HEK293T (cell line): ENCODE measurements at regions not wholly inside any gene's neighbourhood (a gene's known extent, or its start where the extent isn't known, plus 50 kb on each side); places are given as distances from the start of the nearest gene placed in this dataset.
"Not testable (repeated sequence)": the region's sequence is repeated elsewhere in the genome, so short reads cannot be mapped to it uniquely, and the experiment has no call there.

ENCODE experiments used
- CTCF ChIA-PET: fragments of 350-600 bp; formaldehyde crosslinking; extraction: SDS; loops from one replicate; lab custom pipeline; 2021; ENCODE audit warnings: antibody characterized with exemption, inconsistent platforms; lab: Yijun Ruan, JAX
- POLR2A ChIA-PET: fragments of 350-600 bp; formaldehyde crosslinking; extraction: SDS; loops from one replicate; lab custom pipeline; 2020; ENCODE audit warnings: antibody characterized with exemption, inconsistent platforms; lab: Yijun Ruan, JAX
- DNase-seq: peaks from one replicate; pipeline ENCODE4 v3.0.0; 2012; ENCODE audit warnings: mixed read lengths; ENCODE audit errors: extremely low spot score
- ARNT ChIP-seq: fragments of 450-650 bp; IDR thresholded peaks from 2 replicates; pipeline ENCODE4 v1.6.1; 2017; ENCODE audit warnings: mild to moderate bottlenecking
- BHLHE40 ChIP-seq: fragments of 450-650 bp; IDR thresholded peaks from 2 replicates; pipeline ENCODE4 v1.6.1; 2016; ENCODE audit warnings: mild to moderate bottlenecking, moderate library complexity, borderline replicate concordance
- CTBP1 ChIP-seq: fragments of 450-650 bp; IDR thresholded peaks from 2 replicates; pipeline ENCODE4 v1.6.1; 2016; ENCODE audit warnings: borderline replicate concordance
- ELF4 ChIP-seq: fragments of 450-650 bp; IDR thresholded peaks from 2 replicates; pipeline ENCODE4 v1.6.1; 2017; ENCODE audit warnings: antibody characterized with exemption
- FOXA1 ChIP-seq: fragments of 450-650 bp; IDR thresholded peaks from 2 replicates; pipeline ENCODE4 v1.6.1; 2016; ENCODE audit warnings: mild to moderate bottlenecking
- FOXK2 ChIP-seq: fragments of 450-650 bp; IDR thresholded peaks from 2 replicates; pipeline ENCODE4 v1.6.1; 2016; ENCODE audit warnings: mild to moderate bottlenecking
- FOXM1 ChIP-seq: fragments of 450-650 bp; IDR thresholded peaks from 2 replicates; pipeline ENCODE4 v1.6.1; 2017; ENCODE audit warnings: mild to moderate bottlenecking, borderline replicate concordance
- HDGF ChIP-seq: fragments of 450-650 bp; IDR thresholded peaks from 2 replicates; pipeline ENCODE4 v1.6.1; 2017; ENCODE audit warnings: antibody characterized with exemption, borderline replicate concordance
- L3MBTL2 ChIP-seq: fragments of 450-650 bp; conservative IDR thresholded peaks from 2 replicates; pipeline ENCODE4 v1.6.1; 2016; ENCODE audit warnings: mild to moderate bottlenecking
- LEF1 ChIP-seq: fragments of 450-650 bp; IDR thresholded peaks from 2 replicates; pipeline ENCODE4 v1.6.1; 2017; ENCODE audit warnings: mild to moderate bottlenecking, borderline replicate concordance
- NFRKB ChIP-seq: fragments of 450-650 bp; IDR thresholded peaks from 2 replicates; pipeline ENCODE4 v1.6.1; 2016; ENCODE audit warnings: mild to moderate bottlenecking, moderate library complexity
- SP1 ChIP-seq: fragments of 450-650 bp; IDR thresholded peaks from 2 replicates; pipeline ENCODE4 v1.6.1; 2017
- SUZ12 ChIP-seq: fragments of 450-650 bp; IDR thresholded peaks from 2 replicates; pipeline ENCODE4 v1.6.1; 2016; ENCODE audit warnings: mild to moderate bottlenecking
- TARDBP ChIP-seq: fragments of 450-650 bp; IDR thresholded peaks from 2 replicates; pipeline ENCODE4 v1.6.1; 2016
- ZNF384 ChIP-seq: fragments of 450-650 bp; IDR thresholded peaks from 2 replicates; pipeline ENCODE4 v1.6.1; 2016
- TF ChIP-seq, protein P1 (sequence below): fragments of 450-650 bp; IDR thresholded peaks from 2 replicates; pipeline ENCODE4 v1.6.1; 2016

DNA sequence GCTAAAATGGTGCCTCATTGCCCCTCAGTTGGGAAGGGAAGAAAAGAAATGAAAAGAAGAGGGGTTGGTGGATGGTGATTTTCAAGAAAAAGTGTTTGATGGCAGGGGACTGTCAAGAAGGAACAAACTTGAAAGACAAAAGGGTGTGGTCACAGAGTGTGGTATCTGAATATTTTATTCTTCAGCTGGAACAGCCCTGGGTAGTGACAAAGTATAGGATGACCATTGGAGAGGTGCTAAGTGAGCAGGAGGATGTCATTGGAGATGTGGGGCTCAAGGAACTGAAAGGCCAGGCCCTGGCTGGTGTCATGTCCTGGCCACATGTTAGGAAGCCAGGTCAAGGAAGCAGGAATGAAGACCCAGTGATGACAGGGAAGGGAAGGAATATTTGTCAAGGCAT lies 71.0 kb upstream of the CD55 start:
- no peak for DNase-seq
- ChIA-PET POLR2A (no interaction called here), CTCF (no interaction called here)
- no peak for TF ChIP-seq ELF4
- TF ChIP-seq L3MBTL2: no peak
- no peak for TF ChIP-seq CTBP1
- TF ChIP-seq HDGF: no peak
- no peak for TF ChIP-seq NFRKB
- no peak for TF ChIP-seq FOXM1
- no peak for TF ChIP-seq ZNF384
- TF ChIP-seq SUZ12: no peak
- no peak for TF ChIP-seq TARDBP
- no peak for TF ChIP-seq FOXK2

DNA sequence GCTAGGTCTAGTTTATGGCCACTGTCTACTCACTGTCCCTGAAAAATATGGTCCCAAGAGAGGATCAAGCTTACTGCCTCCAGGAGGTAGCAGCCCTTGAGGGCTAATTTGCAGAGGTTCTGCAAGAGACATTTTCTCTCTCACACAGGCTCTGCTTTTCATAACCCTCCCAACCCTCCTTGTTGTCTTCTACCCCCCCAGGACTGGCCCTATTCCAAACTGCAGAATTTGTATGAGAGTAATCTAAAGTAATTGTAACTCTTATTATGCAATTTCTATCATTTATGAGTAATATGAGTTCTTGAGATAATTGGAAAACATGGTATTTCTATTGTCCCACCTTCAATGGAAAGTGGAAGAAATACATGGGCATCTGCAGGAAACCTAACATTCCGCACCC lies 70.4 kb upstream of the CD55 start:
- TF ChIP-seq HDGF (no peak), L3MBTL2 (no peak), ARNT (no peak), ZNF384 (no peak), NFRKB (no peak), FOXA1 (no peak), CTBP1 (no peak), LEF1 (no peak), SP1 (no peak)
- TF ChIP-seq, protein P1, sequence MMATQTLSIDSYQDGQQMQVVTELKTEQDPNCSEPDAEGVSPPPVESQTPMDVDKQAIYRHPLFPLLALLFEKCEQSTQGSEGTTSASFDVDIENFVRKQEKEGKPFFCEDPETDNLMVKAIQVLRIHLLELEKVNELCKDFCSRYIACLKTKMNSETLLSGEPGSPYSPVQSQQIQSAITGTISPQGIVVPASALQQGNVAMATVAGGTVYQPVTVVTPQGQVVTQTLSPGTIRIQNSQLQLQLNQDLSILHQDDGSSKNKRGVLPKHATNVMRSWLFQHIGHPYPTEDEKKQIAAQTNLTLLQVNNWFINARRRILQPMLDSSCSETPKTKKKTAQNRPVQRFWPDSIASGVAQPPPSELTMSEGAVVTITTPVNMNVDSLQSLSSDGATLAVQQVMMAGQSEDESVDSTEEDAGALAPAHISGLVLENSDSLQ: no peak
- POLR2A ChIA-PET: no interaction called here
- CTCF ChIA-PET: no interaction called here
- no peak for DNase-seq

DNA sequence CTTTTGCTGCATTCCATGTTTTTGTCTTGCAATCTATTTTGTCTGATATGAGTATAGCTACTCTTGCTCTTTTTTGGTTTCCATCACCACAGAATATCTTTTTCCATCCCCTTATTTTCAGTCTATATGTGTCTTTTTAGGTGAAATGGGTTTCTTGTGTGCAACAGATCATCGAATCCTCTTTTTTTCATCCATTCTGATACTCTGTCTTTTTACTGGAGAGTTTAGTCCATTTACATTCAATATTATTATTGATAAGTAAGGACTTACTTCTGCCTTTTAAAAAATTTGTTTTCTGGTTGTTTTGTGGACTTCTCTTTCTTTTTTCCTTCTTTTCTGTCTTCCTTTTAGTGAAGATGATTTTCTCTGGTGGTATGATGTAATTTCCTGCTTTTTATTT lies 64.6 kb upstream of the CD55 start:
- TF ChIP-seq CTBP1 (no peak), HDGF (no peak), L3MBTL2 (no peak), SUZ12 (no peak), FOXM1 (no peak), ELF4 (no peak), BHLHE40 (no peak), ARNT (no peak), ZNF384 (no peak), LEF1 (no peak), FOXK2 (no peak), NFRKB (no peak), FOXA1 (no peak), TARDBP (no peak), SP1 (no peak)
- TF ChIP-seq, protein P1: no peak
- ChIA-PET POLR2A (no interaction called here), CTCF (no interaction called here)
- DNase-seq: no peak

DNA sequence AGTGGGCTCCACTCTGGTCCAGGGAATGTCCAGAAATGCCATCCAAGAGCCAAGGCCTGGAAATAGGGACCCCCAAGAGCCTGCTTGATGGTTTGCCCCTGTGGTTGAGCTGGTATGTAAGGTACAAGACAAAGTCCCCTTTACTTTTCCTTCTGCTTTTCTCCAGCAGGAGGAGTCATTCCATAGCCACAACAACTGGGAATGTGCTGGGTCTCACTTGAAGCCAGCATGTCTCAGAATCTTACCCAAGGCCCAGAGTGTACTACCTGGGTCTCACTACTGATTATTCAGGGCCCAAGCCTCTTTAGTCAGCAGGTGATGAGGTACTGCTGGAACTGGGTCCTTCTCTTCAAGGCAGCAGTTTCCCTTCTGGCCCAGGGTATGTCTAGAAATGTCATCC lies 62.1 kb upstream of the CD55 start:
- TF ChIP-seq, protein P1: no peak
- TF ChIP-seq CTBP1: no peak
- no peak for TF ChIP-seq ELF4
- TF ChIP-seq TARDBP: no peak
- no peak for TF ChIP-seq NFRKB
- TF ChIP-seq SP1: no peak
- no peak for TF ChIP-seq HDGF
- TF ChIP-seq LEF1: no peak
- TF ChIP-seq SUZ12: no peak
- TF ChIP-seq FOXM1: no peak
- TF ChIP-seq FOXA1: no peak
- no peak for TF ChIP-seq ARNT
- CTCF ChIA-PET: no interaction called here
- POLR2A ChIA-PET: no interaction called here

DNA sequence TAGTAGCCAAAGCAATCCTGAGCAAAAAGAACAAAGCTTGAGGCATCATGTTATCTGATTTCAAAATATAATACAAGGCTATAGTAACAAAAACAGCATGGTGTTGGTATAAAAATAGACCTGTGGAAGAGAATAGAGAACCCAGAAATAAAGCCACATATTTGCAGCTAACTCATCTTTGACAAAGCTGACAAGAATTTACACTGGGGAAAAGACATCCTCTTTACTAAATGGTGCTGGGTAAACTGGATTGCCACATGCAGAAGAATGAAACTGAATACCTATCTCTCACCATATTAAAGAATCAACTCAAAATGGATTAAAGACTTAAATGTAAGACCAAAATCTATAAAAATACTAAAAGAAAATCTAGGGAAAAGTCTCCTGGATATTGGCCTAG lies 59.5 kb upstream of the CD55 start:
- TF ChIP-seq HDGF: no peak
- no peak for TF ChIP-seq FOXK2
- TF ChIP-seq ELF4: no peak
- no peak for TF ChIP-seq ZNF384
- no peak for TF ChIP-seq FOXA1
- TF ChIP-seq SP1: no peak
- TF ChIP-seq ARNT: no peak
- no peak for TF ChIP-seq SUZ12
- TF ChIP-seq CTBP1: no peak
- TF ChIP-seq FOXM1: no peak
- no peak for TF ChIP-seq LEF1
- TF ChIP-seq NFRKB: no peak
- TF ChIP-seq, protein P1: no peak
- DNase-seq: no peak
- ChIA-PET POLR2A (no interaction called here), CTCF (no interaction called here)

More for the DNA sequence above, 62.1 kb upstream of the CD55 start:
- DNase-seq: no peak

DNA sequence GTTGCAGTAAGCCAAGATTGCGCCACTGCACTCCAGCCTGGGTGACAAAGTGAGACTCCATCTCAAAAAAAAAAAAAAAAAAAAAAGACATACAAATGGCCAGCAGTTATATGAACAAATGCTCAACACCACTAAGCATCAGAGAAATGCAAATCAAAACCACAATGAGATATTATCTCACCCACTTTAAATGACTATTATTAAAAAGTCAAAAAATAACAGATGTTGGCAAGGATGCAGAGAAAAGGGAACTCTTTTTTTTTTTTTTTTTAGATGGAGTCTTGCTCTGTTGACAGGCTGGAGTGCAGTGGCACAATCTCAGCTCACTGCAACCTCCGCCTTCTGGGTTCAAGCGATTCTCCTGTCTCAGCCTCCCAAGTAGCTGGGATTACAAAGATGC lies 58.6 kb upstream of the CD55 start:
- CTCF ChIA-PET, POLR2A ChIA-PET, DNase-seq: not testable (repeated sequence)
